GM19324 (cell line): ENCODE measurements at regions not wholly inside any gene's neighbourhood (a gene's known extent, or its start where the extent isn't known, plus 50 kb on each side); places are given as distances from the start of the nearest gene placed in this dataset.

Experiments used
- ATAC-seq: cut with Tn5 transposase; IDR thresholded peaks from one replicate; pipeline ENCODE4 v1.9.1; 2021; ENCODE audit warnings: mild to moderate bottlenecking, moderate library complexity; ENCODE audit not compliant: unreplicated experiment, low FRiP score

GRCh38 chr2:34110392-34110791, 511.3 kb upstream of the FAM98A start:
- ATAC-seq = no peak

- ATAC-seq = no peak
Observed at GRCh38 chr2:34107811-34108210, 508.7 kb upstream of the FAM98A start.

- ATAC-seq = no peak
Observed at GRCh38 chr2:34105006-34105767, 506.1 kb upstream of the FAM98A start.

GRCh38 chr2:34104601-34105000, 505.5 kb upstream of the FAM98A start:
- ATAC-seq = no peak

- ATAC-seq = no peak
Observed at GRCh38 chr2:34103437-34103836, 504.3 kb upstream of the FAM98A start.

GRCh38 chr2:34102339-34102738, 503.2 kb upstream of the FAM98A start:
- ATAC-seq = no peak

GRCh38 chr2:34099377-34099776, 500.3 kb upstream of the FAM98A start:
- no peak for ATAC-seq

GRCh38 chr2:34098256-34098655, 499.2 kb upstream of the FAM98A start:
- no peak for ATAC-seq

GRCh38 chr2:34096562-34097171, 497.6 kb upstream of the FAM98A start:
- peak; percentile 53 for ATAC-seq

GRCh38 chr2:34093790-34094189, 494.7 kb upstream of the FAM98A start:
- ATAC-seq = peak; percentile 52

- no peak for ATAC-seq
Observed at GRCh38 chr2:34070196-34070595, 471.1 kb upstream of the FAM98A start.

GRCh38 chr2:34069604-34070003, 470.5 kb upstream of the FAM98A start:
- ATAC-seq = no peak

GRCh38 chr2:34050413-34050812, 451.3 kb upstream of the FAM98A start:
- no peak for ATAC-seq

- ATAC-seq = no peak
Observed at GRCh38 chr2:34045101-34045655, 446.1 kb upstream of the FAM98A start.

GRCh38 chr2:34037886-34038285, 438.8 kb upstream of the FAM98A start:
- ATAC-seq = no peak

GRCh38 chr2:34037157-34037556, 438.1 kb upstream of the FAM98A start:
- ATAC-seq = no peak

- ATAC-seq = no peak
Observed at GRCh38 chr2:34031097-34031496, 432.0 kb upstream of the FAM98A start.

- no peak for ATAC-seq
Observed at GRCh38 chr2:34030273-34030672, 431.2 kb upstream of the FAM98A start.

GRCh38 chr2:34029073-34029472, 430.0 kb upstream of the FAM98A start:
- ATAC-seq = no peak

- no peak for ATAC-seq
Observed at GRCh38 chr2:34025196-34025595, 426.1 kb upstream of the FAM98A start.

GRCh38 chr2:34012715-34013302, 413.7 kb upstream of the FAM98A start:
- ATAC-seq = peak; percentile 62

- no peak for ATAC-seq
Observed at GRCh38 chr2:34011684-34012083, 412.6 kb upstream of the FAM98A start.
